ENCODE measurements at regions not wholly inside any gene's neighbourhood (a gene's known extent, or its start where the extent isn't known, plus 50 kb on each side); places are given as distances from the start of the nearest gene placed in this dataset.

DNA sequence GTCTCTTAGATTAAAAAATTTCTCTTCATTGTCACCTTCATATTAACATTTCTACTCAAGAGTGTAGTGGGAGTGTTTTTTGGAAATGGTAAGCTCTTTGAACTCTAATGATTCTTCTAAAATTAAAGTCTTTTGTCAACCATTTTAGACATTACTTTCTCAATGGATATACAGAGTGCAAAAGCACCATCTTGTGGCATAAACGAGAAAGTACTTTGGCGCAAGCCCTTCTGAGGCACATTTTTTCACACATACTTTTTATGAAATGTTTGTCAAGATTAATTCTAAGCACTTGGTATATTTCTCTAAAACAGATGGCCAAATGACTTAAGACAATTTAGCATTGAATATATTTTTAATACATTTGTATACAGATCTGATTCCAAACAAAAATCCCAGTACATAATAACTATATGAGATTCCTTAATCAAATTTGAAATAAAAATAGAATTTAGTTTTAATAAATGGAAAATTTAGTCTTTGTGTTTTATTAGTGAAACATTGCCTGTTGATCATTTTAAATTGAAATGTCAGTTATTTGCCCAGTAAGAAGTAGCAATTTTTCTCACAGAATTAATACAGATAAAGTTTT is 63.3 kb upstream of the GALNT5 start:
- no peak for DNase-seq

DNA sequence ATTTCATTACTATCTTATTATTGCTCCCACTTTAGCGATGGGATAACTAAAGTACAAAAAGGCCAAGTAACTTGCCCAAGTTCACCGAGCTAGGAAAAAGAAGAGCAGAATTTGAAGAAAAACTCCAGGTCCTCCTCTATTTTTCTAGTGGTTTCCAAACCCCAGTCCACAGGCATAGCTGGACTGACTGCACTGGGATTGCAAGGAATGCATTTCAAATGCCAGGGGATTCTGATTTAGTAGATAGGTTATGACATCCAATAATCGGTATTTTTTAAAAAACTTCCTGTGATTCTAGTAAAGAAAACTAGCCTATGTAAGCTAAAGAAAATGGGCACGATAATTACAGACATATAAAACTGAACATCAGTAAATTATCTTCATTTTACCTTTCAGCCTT is 62.7 kb upstream of the GALNT5 start:
- no peak for DNase-seq

DNA sequence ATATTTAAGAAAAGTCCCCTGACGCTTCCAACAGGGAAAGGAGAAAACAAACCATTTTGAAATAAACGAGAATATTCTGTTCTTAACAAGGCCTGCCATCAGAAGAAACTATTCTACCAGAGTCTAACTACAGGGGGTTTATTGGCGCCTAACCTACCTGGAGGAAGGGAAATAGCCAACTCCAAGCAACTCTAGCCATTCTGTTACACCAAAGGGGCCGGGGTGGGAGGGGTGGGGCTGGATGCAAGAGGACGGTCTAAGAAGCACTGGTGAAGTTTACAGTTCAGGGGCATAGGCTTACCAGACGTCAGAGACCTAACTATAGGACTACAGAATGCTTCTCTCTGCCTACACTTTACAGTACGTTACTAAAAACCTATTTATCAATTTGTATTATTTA is 60.5 kb upstream of the GALNT5 start:
- no peak for DNase-seq

DNA sequence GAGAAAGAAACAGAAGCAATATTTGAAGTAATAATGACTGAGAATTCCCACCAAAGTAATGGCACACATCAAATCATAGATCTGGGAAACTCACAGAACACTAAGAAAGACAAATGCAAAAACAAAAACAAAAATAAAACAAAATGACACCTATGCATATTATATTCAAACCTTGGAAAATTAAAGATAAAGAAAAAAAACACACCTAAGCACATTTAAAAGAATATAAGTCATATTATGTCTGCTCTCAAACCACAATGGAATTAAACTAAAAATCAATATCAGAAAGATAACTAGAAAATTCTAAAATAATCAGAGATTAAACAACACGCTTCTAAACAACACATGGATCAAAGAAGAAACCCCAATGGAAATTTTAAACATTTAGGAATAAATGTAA is 59.7 kb upstream of the GALNT5 start:
- DNase-seq: no peak

DNA sequence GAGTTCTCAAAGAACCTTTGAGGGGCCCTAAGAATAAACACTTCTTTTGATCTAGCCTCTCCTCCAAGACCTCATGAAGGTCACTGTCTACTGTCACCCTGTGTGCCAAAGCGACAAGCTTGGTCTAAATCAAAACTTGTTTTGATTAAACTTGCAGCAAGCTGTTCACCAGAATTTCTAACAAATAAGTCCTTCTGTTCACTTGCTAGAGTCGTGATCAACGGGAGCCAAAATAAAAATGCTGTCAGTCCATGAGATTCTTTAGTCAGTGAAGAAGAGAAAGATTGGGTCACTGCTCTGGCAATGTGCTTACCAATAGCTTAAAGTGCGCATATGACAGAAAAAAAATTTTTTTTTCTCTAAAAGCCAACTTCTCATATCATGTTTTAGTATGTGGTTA is 53.9 kb upstream of the GALNT5 start:
- no peak for DNase-seq

DNA sequence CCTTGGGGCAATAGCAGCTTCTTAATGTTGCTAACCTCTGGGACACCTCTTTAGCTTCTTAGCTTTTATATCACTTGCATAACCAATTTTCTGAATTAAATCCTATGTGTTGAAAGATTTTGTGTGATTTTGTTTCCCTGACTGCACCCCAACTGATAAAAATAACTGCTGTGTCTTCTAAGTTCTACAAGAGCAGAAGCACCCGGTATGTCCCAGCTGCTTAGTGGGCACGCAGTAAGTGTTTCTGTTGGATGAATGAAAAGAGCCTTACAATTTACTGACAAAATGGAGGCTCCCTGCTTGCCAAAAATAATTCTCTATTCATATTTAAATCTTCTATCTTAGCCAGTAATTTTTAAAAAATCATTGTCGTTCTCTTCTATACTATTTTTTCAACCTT is 53.1 kb upstream of the GALNT5 start:
- DNase-seq: no peak

DNA sequence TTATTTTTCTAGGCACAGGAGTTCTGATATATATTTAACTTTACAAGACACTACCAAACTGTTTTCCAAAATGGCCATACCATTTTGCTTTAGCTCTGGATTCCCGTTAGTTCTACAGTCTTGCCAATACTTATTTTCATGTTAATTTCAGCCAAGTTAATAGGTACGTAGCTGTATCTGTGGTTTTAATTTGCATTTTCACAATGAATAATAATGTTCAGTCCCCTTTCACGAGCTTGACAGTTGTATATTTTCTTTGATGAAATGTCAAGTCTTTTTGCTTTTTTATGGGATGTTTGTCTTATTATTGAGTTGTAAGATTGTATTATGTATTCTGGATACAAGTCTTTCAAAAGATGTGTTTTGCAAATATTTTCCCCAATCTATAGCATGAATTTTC is 50.6 kb upstream of the GALNT5 start:
- no peak for DNase-seq

Measured in left hindlimb (tissue), 1 donor.